IMR-90 (cell line): ENCODE measurements at regions not wholly inside any gene's neighbourhood (a gene's known extent, or its start where the extent isn't known, plus 50 kb on each side); places are given as distances from the start of the nearest gene placed in this dataset.

Experiments
- ATAC-seq: fragments of 200-7000 bp; cut with Tn5 transposase; 2 replicates; pipeline ENCODE4 v1.9.1; 2020; ENCODE audit warnings: low read depth, mild to moderate bottlenecking, moderate library complexity
- BruUV-seq: library from RNA; stranded (reverse); fragments of 400-500 nt; replicated peaks from 2 replicates; lab custom pipeline; 2021; lab: Mats Ljungman, UMichigan
- CTCF ChIA-PET: fragments of 300-600 bp; formaldehyde crosslinking; extraction: SDS; loops from one replicate; lab custom pipeline; 2021; ENCODE audit warnings: antibody characterized with exemption; lab: Yijun Ruan, JAX
- POLR2A ChIA-PET: fragments of 300-600 bp; sonication (Branson Sonifier 250); formaldehyde crosslinking; loops from one replicate; lab custom pipeline; 2022; ENCODE audit warnings: antibody characterized with exemption; ENCODE audit not compliant: unreplicated experiment; lab: Charles Lee
- DNase-seq: peaks from one replicate; pipeline ENCODE4 v3.0.0; 2013
- H2AFZ ChIP-seq: replicated peaks from 2 replicates; pipeline ENCODE3; 2013; ENCODE audit warnings: low read length, mild to moderate bottlenecking; ENCODE audit not compliant: poor library complexity
- H2AK5ac ChIP-seq: 2 replicates; pipeline ENCODE4 v1.6.1; 2013; ENCODE audit warnings: low read depth, low read length, inconsistent platforms
- H2AK9ac ChIP-seq: replicated peaks from 2 replicates; pipeline ENCODE3; 2013; ENCODE audit warnings: mild to moderate bottlenecking, low read depth, low read length, moderate library complexity; ENCODE audit not compliant: poor library complexity
- H2BK120ac ChIP-seq: 2 replicates; pipeline ENCODE4 v1.6.1; 2013; ENCODE audit warnings: low read depth, low read length, inconsistent platforms
- H2BK15ac ChIP-seq: 3 replicates; pipeline ENCODE4 v1.6.1; 2013; ENCODE audit warnings: low read depth, low read length, inconsistent platforms
- H2BK20ac ChIP-seq: 2 replicates; pipeline ENCODE4 v1.6.1; 2013; ENCODE audit warnings: low read depth, mild to moderate bottlenecking, inconsistent platforms, low read length, moderate library complexity
- H2BK5ac ChIP-seq: 2 replicates; pipeline ENCODE4 v1.6.1; 2013; ENCODE audit warnings: mild to moderate bottlenecking, low read depth, low read length, inconsistent platforms; ENCODE audit not compliant: poor library complexity, severe bottlenecking
- H3K14ac ChIP-seq: replicated peaks from 2 replicates; pipeline ENCODE4 v1.6.1; 2013; ENCODE audit warnings: low read depth, low read length, inconsistent platforms
- H3K18ac ChIP-seq: 2 replicates; pipeline ENCODE4 v1.6.1; 2013; ENCODE audit warnings: low read depth, low read length, control low read depth
- H3K23ac ChIP-seq: 2 replicates; pipeline ENCODE4 v1.6.1; 2013; ENCODE audit warnings: low read depth, low read length, inconsistent platforms
- H3K27ac ChIP-seq: 2 replicates; pipeline ENCODE4 v1.5.1; 2013; ENCODE audit warnings: mild to moderate bottlenecking, control low read depth, low read length; ENCODE audit not compliant: insufficient read depth
- H3K27me3 ChIP-seq: 2 replicates; pipeline ENCODE4 v1.6.1; 2013; ENCODE audit warnings: low read length; ENCODE audit not compliant: control insufficient read depth, insufficient read depth
- H3K36me3 ChIP-seq: 2 replicates; pipeline ENCODE4 v1.6.1; 2013; ENCODE audit warnings: low read length, mixed read lengths; ENCODE audit not compliant: control insufficient read depth, insufficient read depth
- H3K4ac ChIP-seq: 2 replicates; pipeline ENCODE4 v1.6.1; 2013; ENCODE audit warnings: low read depth, low read length, inconsistent platforms
- H3K4me1 ChIP-seq: 2 replicates; pipeline ENCODE4 v1.6.1; 2013; ENCODE audit warnings: low read length, mixed read lengths; ENCODE audit not compliant: control insufficient read depth, insufficient read depth
- H3K4me2 ChIP-seq: 2 replicates; pipeline ENCODE4 v1.6.1; 2013; ENCODE audit warnings: low read depth, mild to moderate bottlenecking, control low read depth, low read length, moderate library complexity
- H3K4me3 ChIP-seq: 2 replicates; pipeline ENCODE4 v1.5.1; 2013; ENCODE audit warnings: low read depth, mild to moderate bottlenecking, control low read depth, low read length, moderate library complexity; ENCODE audit not compliant: insufficient read depth
- H3K56ac ChIP-seq: 2 replicates; pipeline ENCODE4 v1.6.1; 2013; ENCODE audit warnings: low read length, inconsistent platforms; ENCODE audit not compliant: insufficient read depth; ENCODE audit errors: extremely low read depth
- H3K79me1 ChIP-seq, 2 experiments: 2 replicates each; pipeline ENCODE4 v1.6.1; 2013; ENCODE audit warnings: low read length in 2 of 2, inconsistent platforms in 1 of 2, low read depth in 1 of 2
- H3K9ac ChIP-seq: 2 replicates; pipeline ENCODE4 v1.6.1; 2013; ENCODE audit warnings: low read depth, low read length, control low read depth
- H3K9me1 ChIP-seq: 2 replicates; pipeline ENCODE4 v1.6.1; 2013; ENCODE audit warnings: low read length, inconsistent platforms; ENCODE audit not compliant: insufficient read depth
- H3K9me3 ChIP-seq: 2 replicates; pipeline ENCODE4 v1.6.1; 2013; ENCODE audit warnings: low read length; ENCODE audit not compliant: control insufficient read depth, insufficient read depth
- H4K20me1 ChIP-seq: 2 replicates; pipeline ENCODE4 v1.6.1; 2013; ENCODE audit warnings: low read length, inconsistent platforms; ENCODE audit not compliant: insufficient read depth
- H4K5ac ChIP-seq: 2 replicates; pipeline ENCODE4 v1.6.1; 2013; ENCODE audit warnings: mild to moderate bottlenecking, low read depth, low read length, control low read depth
- H4K8ac ChIP-seq, 2 experiments: 2 replicates each; pipeline ENCODE4 v1.6.1; 2013; ENCODE audit warnings: low read depth in 2 of 2, low read length in 2 of 2, control low read depth in 1 of 2, inconsistent platforms in 1 of 2
- H4K91ac ChIP-seq: 2 replicates; pipeline ENCODE4 v1.6.1; 2013; ENCODE audit warnings: low read depth, low read length, inconsistent platforms; ENCODE audit not compliant: insufficient read depth
- CEBPB ChIP-seq: IDR thresholded peaks from 2 replicates; pipeline ENCODE4 v1.6.1; 2012; ENCODE audit warnings: low read depth, low read length, improper control_type of control experiment
- CHD1 ChIP-seq: IDR thresholded peaks from 2 replicates; pipeline ENCODE4 v1.6.1; 2012; ENCODE audit warnings: low read depth, low read length, improper control_type of control experiment
- CTCF ChIP-seq: conservative IDR thresholded peaks from 2 replicates; pipeline ENCODE4 v1.5.1; 2012; ENCODE audit warnings: mild to moderate bottlenecking, low read depth, low read length, improper control_type of control experiment
- ELK1 ChIP-seq: fragments of 150-350 bp; IDR thresholded peaks from 2 replicates; pipeline ENCODE4 v1.6.1; 2016; ENCODE audit warnings: low read depth, mild to moderate bottlenecking, low read length, moderate library complexity, borderline replicate concordance
- FOS ChIP-seq: fragments of 150-350 bp; IDR thresholded peaks from 2 replicates; pipeline ENCODE4 v1.6.1; 2016; ENCODE audit warnings: low read depth, low read length
- MAZ ChIP-seq: IDR thresholded peaks from 2 replicates; pipeline ENCODE4 v1.6.1; 2012; ENCODE audit warnings: low read depth, mild to moderate bottlenecking, low read length, improper control_type of control experiment, moderate library complexity, borderline replicate concordance
- MXI1 ChIP-seq: IDR thresholded peaks from 2 replicates; pipeline ENCODE4 v1.6.1; 2012; ENCODE audit warnings: low read depth, mild to moderate bottlenecking, low read length, moderate library complexity, borderline replicate concordance
- NFE2L2 ChIP-seq: fragments of 150-350 bp; IDR thresholded peaks from 2 replicates; pipeline ENCODE4 v1.6.1; 2016; ENCODE audit warnings: low read depth, mild to moderate bottlenecking, low read length
- POLR2A ChIP-seq: IDR thresholded peaks from 2 replicates; pipeline ENCODE4 v1.6.1; 2012; ENCODE audit warnings: mild to moderate bottlenecking, low read depth, low read length
- RFX5 ChIP-seq: IDR thresholded peaks from 2 replicates; pipeline ENCODE4 v1.8.0; 2012; ENCODE audit warnings: low read depth, mild to moderate bottlenecking, low read length, moderate library complexity
- SMC3 ChIP-seq: fragments of 150-350 bp; IDR thresholded peaks from 2 replicates; pipeline ENCODE4 v1.6.1; 2016; ENCODE audit warnings: low read depth, mild to moderate bottlenecking, antibody characterized with exemption, low read length, moderate library complexity
- USF2 ChIP-seq: fragments of 150-350 bp; IDR thresholded peaks from 2 replicates; pipeline ENCODE4 v1.6.1; 2017; ENCODE audit warnings: mild to moderate bottlenecking, antibody characterized with exemption, low read length, low read depth
- WGBS, 2 experiments: methylation state at CpG; one replicate each; pipeline versions ENCODE4 v1.1.5 to v1.1.7; 2013; ENCODE audit warnings: missing lambda C conversion rate in 2 of 2; ENCODE audit not compliant: insufficient read length in 1 of 2; ENCODE audit errors: extremely low coverage in 2 of 2; 5-methylcytosine and 5-hydroxymethylcytosine counted together
- dilution Hi-C: fragments of 300-500 bp; cut with HindIII; formaldehyde crosslinking; loops from one replicate; pipeline ENCODE4 v1.14.3; 2018; ENCODE audit warnings: low sequenced_read_pairs; ENCODE audit not compliant: unreplicated experiment
- in situ Hi-C: fragments of 300-500 bp; cut with MboI; formaldehyde crosslinking; loops from 3 replicates; pipeline ENCODE4 v1.14.3; 2019; ENCODE audit warnings: low sequenced_read_pairs, inconsistent platforms, mixed read lengths
- intact Hi-C: fragments of 100-400 bp; cut with micrococcal nuclease; formaldehyde crosslinking; loops from 2 replicates; pipeline ENCODE4 v1.10.0; 2022

GRCh38 chr2:106322281-106322680 is 128.2 kb upstream of the UXS1 start:
- no peak overlapping the region for H3K4ac ChIP-seq
- H3K9ac ChIP-seq = no peak overlapping the region
- no peak overlapping the region for H3K23ac ChIP-seq
- H2BK5ac ChIP-seq = no peak overlapping the region
- H2AK9ac ChIP-seq = no peak overlapping the region
- no peaks in the 10 kb centered on the region for H4K20me1 ChIP-seq
- H4K5ac ChIP-seq = no peak overlapping the region
- no peak overlapping the region for H3K27ac ChIP-seq
- no peak overlapping the region for H2AK5ac ChIP-seq
- peaks cover 5% of the 10 kb centered on the region for H3K27me3 ChIP-seq
- ATAC-seq (no peak), DNase-seq (no peak)
- H3K4me3 ChIP-seq = no peak overlapping the region
- H3K36me3 ChIP-seq = no peaks in the 10 kb centered on the region
- H3K18ac ChIP-seq = no peak overlapping the region
- dilution Hi-C loops = no loop called here
- BruUV-seq = no TSS peak
- no peak overlapping the region for H2BK20ac ChIP-seq
- H2AFZ ChIP-seq = no peak overlapping the region
- ChIA-PET POLR2A (no interaction called here), CTCF (no interaction called here)
- H2BK15ac ChIP-seq = no peak overlapping the region
- no peaks in the 10 kb centered on the region for H3K79me1 ChIP-seq
- H4K91ac ChIP-seq = no peak overlapping the region
- no CpG with 5 or more reads among the region's 5 CpGs for WGBS, 2 experiments
- no peak overlapping the region for H3K4me2 ChIP-seq
- no peak for TF ChIP-seq NFE2L2
- no peak for TF ChIP-seq MXI1
- no peak for TF ChIP-seq MAZ
- no peak for TF ChIP-seq CHD1
- TF ChIP-seq POLR2A = no peak
- TF ChIP-seq CTCF = no peak
- no peak for TF ChIP-seq USF2
- no peak for TF ChIP-seq FOS
- no peak for TF ChIP-seq SMC3
- no peak for TF ChIP-seq RFX5
- TF ChIP-seq ELK1 = no peak
- TF ChIP-seq CEBPB = no peak
- no peak overlapping the region for H2BK120ac ChIP-seq
- H3K9me1 ChIP-seq = no peaks in the 10 kb centered on the region
- in situ Hi-C loops = no loop called here
- H3K4me1 ChIP-seq = no peaks in the 10 kb centered on the region
- intact Hi-C loops = no loop called here
- no peaks in the 10 kb centered on the region for H3K9me3 ChIP-seq
- H3K56ac ChIP-seq = no peak overlapping the region
- no peak overlapping the region for H4K8ac ChIP-seq
- no peak overlapping the region for H3K14ac ChIP-seq
